Astrocyte of the cerebellum (primary cell): ENCODE measurements at regions not wholly inside any gene's neighbourhood (a gene's known extent, or its start where the extent isn't known, plus 50 kb on each side); places are given as distances from the start of the nearest gene placed in this dataset.
"Not testable (repeated sequence)": the region's sequence is repeated elsewhere in the genome, so short reads cannot be mapped to it uniquely, and the experiment has no call there.

Experiments used
- DNase-seq: peaks from one replicate; pipeline ENCODE4 v3.0.0-alpha.2; 2011; ENCODE audit warnings: low read depth
- H3K4me3 ChIP-seq: 2 replicates; pipeline ENCODE4 v1.5.1; 2011; ENCODE audit warnings: mild to moderate bottlenecking, low read depth, low read length, moderate library complexity
- in situ Hi-C: cut with HindIII; loops from 2 replicates; pipeline ENCODE4 v1.10.0; 2017; ENCODE audit warnings: low sequenced_read_pairs
- TF ChIP-seq, protein P1 (sequence below): IDR thresholded peaks from 2 replicates; pipeline ENCODE4 v1.5.1; 2012; ENCODE audit warnings: low read length, low read depth, moderate library complexity, mild to moderate bottlenecking; ENCODE audit errors: missing control alignments

DNA sequence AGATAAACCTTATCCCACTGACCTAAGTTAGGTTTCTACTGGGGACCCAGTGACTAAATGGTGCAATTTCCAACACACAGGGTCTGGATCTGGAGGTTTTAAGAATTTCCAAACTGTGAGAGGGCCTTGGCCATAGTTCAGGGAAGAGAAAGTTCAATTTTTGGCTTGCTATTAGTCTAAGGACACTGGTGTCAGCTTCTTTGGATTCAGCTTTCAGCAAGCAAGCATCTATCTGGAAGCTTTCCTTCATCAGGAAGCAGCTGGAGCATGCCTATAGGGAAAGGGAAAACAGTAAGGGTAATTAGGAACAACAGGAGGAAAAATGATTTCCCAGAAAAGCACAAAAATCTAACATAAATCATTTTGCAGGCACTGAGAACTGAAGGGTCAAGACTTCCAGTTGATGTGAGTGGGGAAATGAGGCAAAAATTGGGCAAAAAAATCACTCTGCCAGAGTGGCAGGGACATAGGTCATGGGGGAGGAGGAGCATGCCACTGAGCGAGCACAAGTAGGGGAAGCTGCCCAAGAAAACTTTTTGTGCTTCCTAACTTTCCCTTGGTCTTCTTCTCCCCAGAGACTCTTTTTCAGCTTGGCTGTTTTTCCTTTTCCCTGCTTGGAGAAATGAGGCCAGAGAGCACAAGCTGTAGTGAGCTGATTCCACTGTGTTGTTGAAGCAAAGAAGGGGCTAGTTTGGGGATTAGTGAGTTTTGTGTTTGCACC, 299.6 kb downstream of the FGF10 start:
- H3K4me3 ChIP-seq = no peak overlapping the region
- in situ Hi-C loops = no loop called here
- TF ChIP-seq, protein P1, sequence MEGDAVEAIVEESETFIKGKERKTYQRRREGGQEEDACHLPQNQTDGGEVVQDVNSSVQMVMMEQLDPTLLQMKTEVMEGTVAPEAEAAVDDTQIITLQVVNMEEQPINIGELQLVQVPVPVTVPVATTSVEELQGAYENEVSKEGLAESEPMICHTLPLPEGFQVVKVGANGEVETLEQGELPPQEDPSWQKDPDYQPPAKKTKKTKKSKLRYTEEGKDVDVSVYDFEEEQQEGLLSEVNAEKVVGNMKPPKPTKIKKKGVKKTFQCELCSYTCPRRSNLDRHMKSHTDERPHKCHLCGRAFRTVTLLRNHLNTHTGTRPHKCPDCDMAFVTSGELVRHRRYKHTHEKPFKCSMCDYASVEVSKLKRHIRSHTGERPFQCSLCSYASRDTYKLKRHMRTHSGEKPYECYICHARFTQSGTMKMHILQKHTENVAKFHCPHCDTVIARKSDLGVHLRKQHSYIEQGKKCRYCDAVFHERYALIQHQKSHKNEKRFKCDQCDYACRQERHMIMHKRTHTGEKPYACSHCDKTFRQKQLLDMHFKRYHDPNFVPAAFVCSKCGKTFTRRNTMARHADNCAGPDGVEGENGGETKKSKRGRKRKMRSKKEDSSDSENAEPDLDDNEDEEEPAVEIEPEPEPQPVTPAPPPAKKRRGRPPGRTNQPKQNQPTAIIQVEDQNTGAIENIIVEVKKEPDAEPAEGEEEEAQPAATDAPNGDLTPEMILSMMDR = no peak
- no peak for DNase-seq

DNA sequence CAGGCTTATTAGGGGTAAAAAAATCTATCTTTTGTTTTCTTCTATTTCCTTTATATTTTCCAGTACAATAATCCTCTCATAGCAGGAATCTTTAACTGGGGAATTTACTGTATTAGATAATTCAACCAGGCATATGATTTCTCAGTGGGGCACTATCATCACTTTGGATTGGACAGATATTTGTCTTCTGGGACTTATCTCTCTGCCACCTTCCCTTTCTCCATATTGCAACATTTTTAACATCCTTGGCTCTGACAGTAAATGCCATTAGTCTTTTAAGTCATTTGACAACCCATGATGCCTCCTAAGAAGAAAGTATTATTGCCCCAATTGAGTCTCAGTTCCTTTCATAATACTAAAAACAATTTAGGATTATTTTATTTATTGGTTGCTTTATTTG, 304.1 kb downstream of the FGF10 start:
- TF ChIP-seq, protein P1 = no peak
- no peak for DNase-seq
- H3K4me3 ChIP-seq = no peak overlapping the region
- in situ Hi-C loops = no loop called here

DNA sequence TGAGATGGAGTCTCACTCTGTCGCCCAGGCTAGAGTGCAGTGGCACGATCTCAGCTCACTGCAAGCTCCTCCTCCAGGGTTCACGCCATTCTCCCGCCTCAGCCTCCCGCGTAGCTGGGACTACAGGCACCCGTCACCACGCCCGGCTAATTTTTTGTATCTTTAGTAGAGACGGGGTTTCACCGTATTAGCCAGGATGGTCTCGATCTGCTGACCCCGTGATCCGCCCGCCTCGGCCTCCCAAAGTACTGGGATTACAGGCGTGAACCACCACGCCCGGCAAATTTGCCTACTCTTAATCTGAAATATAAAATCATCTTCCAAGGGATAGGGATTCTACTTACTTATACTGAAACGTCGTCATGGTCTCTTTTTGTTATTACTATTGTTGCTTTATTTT, 314.7 kb downstream of the FGF10 start:
- DNase-seq, in situ Hi-C loops: not testable (repeated sequence)

DNA sequence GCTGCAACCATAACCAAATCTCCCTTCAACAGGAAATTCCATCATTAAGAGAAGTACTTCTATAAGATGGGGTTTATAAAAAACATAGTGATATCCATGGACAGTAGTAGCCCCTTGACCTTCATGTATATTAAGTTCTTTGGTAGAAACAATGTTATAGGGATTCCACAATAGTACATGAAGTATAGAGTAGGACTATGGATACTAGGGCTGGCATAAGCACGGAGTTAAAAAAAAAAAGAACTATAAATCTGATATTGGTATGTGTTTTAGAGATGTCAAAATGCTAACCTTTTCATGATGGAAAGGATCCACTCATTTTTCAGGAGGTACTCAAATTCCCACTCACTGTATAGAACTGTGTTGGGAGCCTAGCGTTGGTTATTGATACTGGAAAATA, 337.6 kb downstream of the FGF10 start:
- TF ChIP-seq, protein P1 = no peak
- no peak overlapping the region for H3K4me3 ChIP-seq
- in situ Hi-C loops = no loop called here
- DNase-seq = no peak

More for the DNA sequence above, 314.7 kb downstream of the FGF10 start:
- H3K4me3 ChIP-seq = not testable (repeated sequence)

DNA sequence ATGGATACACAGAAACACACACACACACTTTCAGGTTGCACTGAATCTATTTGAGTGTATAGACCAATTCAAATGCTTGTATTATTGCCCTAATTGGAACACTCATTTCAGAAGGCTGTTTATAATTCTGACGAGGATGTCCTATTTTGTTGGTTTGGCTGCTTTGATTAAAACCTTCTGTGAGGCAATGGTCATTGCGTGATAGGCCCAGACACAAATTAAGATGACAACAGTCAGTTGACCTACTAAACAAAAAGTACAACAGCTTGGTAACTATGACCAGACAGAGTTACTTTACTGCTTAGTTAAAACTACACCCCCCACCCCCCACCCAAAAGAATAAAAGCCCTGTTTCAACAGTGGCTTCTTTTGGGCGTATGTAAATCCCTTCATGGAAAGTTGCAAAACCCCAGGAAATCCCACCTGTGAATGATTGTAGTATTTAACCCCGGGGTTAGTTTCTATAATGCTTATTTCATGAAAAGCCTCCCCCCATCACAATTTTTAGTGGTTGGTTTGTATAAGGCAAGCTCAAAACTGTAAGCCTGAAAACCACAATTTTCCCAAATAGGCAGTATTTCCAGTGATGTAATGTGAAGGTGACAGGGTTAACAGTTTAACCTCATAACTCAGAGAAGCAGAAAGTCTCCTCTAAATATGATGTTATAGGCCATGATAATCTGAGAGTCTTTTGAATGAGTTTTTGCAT, 340.8 kb downstream of the FGF10 start:
- no peak for DNase-seq
- TF ChIP-seq, protein P1 = no peak
- in situ Hi-C loops = no loop called here

DNA sequence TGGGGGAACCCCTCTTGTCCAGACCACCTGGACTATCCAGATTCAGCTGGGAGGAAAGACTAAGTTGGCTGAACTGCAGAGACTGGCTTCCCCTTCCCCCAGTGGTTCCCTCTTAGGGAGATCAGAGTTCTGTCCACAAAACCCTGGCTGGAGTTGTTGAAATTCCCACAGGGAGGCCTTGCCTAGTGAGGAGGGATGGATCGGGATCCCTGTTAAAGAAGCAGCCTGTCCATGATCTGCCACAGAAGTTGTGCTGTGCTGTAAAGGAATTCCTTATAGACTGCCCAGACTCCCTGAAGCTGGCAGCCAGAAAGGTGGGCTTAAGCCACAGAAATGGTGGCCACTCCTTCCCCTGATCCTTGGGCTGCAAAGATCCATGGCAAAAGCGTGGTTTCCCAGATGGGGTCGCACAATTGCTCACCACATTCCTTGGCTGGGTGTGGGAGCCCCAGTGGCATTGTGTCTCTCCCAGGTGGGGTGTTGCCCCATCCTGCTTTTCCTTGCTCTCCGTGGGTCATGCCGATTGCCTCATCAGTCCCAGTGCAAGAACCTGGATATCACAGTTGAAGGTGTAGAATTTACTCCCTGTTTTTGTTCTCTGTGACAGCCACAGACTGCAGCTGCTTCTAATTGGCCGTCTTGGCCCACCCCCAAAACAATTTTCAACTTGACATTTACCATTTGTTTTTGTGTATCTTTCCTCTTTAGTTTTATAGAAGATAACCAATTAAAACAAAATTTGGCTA, 342.4 kb downstream of the FGF10 start:
- H3K4me3 ChIP-seq = no peak overlapping the region
- in situ Hi-C loops = no loop called here
- TF ChIP-seq, protein P1 = no peak
- DNase-seq = no peak

More for the DNA sequence above, 340.8 kb downstream of the FGF10 start:
- H3K4me3 ChIP-seq = no peak overlapping the region

DNA sequence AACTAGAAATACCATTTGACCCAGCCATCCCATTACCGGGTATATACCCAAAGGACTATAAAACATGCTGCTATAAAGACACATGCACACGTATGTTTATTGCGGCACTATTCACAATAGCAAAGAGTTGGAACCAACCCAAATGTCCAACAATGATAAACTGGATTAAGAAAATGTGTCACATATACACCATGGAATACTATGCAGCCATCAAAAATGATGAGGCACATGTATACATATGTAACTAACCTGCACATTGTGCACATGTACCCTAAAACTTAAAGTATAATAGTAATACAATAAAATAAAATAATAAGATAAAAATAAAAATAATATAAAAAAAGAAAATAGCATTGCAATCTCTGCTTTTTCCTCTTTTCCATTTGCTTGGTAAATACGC, 344.7 kb downstream of the FGF10 start:
- H3K4me3 ChIP-seq, in situ Hi-C loops, DNase-seq: not testable (repeated sequence)
